ENCODE measurements at regions not wholly inside any gene's neighbourhood (a gene's known extent, or its start where the extent isn't known, plus 50 kb on each side); places are given as distances from the start of the nearest gene placed in this dataset.

DNA sequence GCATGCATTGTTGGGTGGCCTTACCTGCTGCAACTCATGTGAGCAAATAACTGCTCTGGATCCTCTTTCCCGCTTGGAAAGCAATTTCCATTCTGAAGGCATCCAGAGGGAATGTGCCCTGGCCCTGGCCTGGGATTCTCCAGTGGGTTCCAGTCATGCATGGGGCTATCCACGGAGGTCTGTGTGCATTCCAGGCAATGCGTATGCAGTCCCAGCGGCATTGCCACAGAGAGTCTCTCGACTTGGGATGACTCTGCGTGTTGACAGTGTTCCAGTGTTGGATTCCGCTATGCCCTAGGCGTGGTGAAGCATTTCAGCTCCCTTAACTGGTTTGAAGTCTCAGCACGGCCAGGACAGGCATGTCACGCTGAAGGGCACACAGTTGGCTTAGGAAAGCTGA is 113.9 kb downstream of the SNRPN start:
- DNase-seq (ENCODE audit: low spot score), result no peak
- TF ChIP-seq, protein P1, sequence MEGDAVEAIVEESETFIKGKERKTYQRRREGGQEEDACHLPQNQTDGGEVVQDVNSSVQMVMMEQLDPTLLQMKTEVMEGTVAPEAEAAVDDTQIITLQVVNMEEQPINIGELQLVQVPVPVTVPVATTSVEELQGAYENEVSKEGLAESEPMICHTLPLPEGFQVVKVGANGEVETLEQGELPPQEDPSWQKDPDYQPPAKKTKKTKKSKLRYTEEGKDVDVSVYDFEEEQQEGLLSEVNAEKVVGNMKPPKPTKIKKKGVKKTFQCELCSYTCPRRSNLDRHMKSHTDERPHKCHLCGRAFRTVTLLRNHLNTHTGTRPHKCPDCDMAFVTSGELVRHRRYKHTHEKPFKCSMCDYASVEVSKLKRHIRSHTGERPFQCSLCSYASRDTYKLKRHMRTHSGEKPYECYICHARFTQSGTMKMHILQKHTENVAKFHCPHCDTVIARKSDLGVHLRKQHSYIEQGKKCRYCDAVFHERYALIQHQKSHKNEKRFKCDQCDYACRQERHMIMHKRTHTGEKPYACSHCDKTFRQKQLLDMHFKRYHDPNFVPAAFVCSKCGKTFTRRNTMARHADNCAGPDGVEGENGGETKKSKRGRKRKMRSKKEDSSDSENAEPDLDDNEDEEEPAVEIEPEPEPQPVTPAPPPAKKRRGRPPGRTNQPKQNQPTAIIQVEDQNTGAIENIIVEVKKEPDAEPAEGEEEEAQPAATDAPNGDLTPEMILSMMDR (IDR thresholded peaks at IDR 0.05), result no peak
- no peak for ATAC-seq (ENCODE audit: low FRiP score)

DNA sequence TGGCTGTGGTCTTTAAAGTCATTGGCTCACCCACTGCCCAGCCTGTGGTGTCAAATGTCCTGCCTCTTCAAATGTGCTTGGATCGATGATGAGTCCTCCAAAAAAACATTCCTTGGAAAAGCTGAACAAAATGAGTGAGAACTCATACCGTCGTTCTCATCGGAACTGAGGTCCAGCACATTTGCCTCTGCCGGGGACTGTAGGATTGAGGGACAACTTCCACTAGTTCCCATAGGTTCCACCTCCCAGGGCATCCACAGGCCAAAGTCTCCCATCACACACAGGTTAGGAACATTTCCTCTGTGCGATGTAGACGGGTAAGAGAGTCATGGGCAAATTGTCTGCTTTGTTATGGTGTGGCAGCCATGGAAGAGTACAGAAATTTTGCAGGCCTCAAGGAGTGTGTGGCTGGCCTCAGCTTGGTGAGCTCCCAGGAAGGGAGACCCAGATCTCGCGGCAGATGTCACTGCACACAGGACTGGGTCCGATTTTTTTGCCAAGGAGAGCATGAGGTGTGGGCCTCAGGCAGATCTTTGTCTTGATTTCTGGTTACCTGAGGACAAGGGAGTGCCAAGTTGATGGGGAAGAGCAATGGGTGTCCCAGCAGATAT is 115.7 kb downstream of the SNRPN start:
- DNase-seq (ENCODE audit: low spot score) (no peak), ATAC-seq (ENCODE audit: low FRiP score) (no peak)

DNA sequence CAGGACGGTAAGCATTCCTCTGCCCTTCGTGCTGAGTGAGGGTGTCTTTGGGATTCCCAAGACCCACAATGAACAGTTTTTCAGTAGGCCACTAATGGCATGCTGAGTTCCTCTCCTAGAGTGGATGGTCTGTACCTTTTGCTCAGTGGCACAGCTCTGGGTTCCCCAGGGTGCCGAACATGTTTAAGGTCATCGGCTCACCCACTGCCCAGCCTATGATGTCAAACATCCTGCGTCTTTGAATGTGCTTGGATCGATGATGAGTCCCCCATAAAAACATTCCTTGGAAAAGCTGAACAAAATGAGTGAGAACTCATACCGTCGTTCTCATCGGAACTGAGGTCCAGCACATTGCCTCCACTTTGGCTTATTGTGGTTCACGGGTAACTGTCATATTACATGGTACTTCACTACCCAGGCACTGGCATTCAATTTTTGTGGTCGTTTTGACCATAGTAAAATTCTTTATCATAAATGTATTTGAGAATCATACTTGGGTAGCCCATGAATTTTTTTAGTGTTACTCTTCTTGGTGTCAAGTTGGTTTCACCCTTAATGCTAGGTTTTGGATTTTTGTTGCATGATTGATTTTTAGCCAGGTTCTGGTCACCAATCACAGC is 118.2 kb downstream of the SNRPN start:
- DNase-seq (ENCODE audit: low spot score), result no peak
- TF ChIP-seq, protein P1 (IDR thresholded peaks at IDR 0.05), result no peak
- ATAC-seq (ENCODE audit: low FRiP score), result no peak

More for the DNA sequence above, 115.7 kb downstream of the SNRPN start:
- TF ChIP-seq, protein P1 (IDR thresholded peaks at IDR 0.05), result no peak

DNA sequence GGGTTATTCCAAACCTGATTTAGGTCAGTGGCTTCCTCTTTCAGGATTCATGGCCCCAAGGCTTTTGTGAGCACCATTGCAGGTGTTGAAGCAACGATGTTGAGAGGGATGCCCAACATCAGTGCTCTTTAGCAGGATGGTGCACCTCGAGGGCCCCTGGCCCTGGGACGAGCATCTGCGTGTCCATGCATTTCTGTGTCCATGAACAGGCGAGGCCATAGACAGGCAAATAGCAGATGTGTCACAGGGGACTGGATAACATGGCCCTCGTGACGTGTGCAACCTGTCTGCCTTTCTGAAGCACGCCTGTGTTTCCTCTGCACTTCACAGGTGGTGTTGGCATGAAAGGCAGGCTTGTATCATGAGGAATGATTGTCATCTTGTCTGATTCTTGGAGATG is 132.3 kb downstream of the SNRPN start:
- ATAC-seq (ENCODE audit: low FRiP score), result no peak
- DNase-seq (ENCODE audit: low spot score), result no peak
- TF ChIP-seq, protein P1 (IDR thresholded peaks at IDR 0.05), result no peak

DNA sequence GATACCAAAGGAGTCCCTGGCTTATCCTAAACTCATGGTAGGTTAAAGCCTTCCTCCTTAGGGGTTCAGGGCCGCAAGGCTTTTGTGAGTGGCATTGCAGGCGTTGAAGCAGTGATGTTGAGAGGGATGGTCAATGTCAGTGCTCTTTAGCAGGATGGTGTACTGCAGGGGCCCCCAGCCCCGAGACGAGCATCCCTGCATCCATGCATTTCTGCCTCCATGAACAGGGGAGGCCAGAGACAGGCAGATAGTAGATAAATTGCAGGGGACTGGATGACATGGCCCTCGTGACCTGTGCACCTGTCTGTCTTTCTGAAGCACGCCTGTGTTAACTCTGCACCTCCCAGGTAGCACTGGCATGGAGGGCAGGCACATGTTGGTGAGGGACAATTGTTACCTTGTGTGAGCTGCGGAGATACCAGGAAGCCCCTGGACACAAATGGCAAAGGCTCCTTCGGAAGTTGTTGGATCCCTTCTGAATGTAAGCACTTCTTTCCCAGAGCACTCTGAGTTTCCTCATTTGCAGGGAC is 133.5 kb downstream of the SNRPN start:
- TF ChIP-seq, protein P1 (IDR thresholded peaks at IDR 0.05), result no peak
- ATAC-seq (ENCODE audit: low FRiP score), result no peak
- no peak for DNase-seq (ENCODE audit: low spot score)

DNA sequence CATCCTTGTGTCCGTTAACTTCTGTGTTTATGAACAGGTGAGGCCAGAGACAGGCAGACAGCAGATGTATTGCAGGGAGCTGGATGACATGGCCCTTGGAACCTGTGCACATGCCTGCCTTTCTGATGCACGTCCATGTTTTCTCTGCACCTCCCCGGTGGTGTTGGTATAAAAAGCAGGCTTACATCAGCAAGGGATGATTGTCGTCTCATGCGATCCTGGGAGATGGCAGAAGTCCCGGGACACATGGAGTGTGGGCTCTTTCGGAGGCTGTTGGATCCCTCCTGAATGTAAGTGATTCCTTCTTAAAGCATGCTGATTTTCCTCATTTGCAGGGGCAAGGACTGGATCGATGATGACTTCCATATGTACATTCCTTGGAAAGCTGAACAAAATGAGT is 134.8 kb downstream of the SNRPN start:
- TF ChIP-seq, protein P1 (IDR thresholded peaks at IDR 0.05), result no peak
- DNase-seq (ENCODE audit: low spot score) (no peak), ATAC-seq (ENCODE audit: low FRiP score) (no peak)

Data from omental fat pad (tissue), 3 donors.